AG10803 (cell line): ENCODE measurements at regions not wholly inside any gene's neighbourhood (a gene's known extent, or its start where the extent isn't known, plus 50 kb on each side); places are given as distances from the start of the nearest gene placed in this dataset.

Experiments used
- DNase-seq: peaks from one replicate; pipeline ENCODE4 v3.0.0; 2010; ENCODE audit warnings: low read depth
- H3K4me3 ChIP-seq: 2 replicates; pipeline ENCODE4 v1.5.1; 2011; ENCODE audit warnings: mild to moderate bottlenecking, low read length, control low read depth
- CTCF ChIP-seq: conservative IDR thresholded peaks from 2 replicates; pipeline ENCODE4 v1.5.1; 2011; ENCODE audit warnings: mild to moderate bottlenecking, low read length, control low read depth, inconsistent platforms

- no peak overlapping the region for H3K4me3 ChIP-seq
- no peak for TF ChIP-seq CTCF
- DNase-seq, result no peak
These were observed 446.0 kb upstream of the SPHKAP start for GRCh38 chr2:228627510-228627909.

- no peak overlapping the region for H3K4me3 ChIP-seq
- no peak for TF ChIP-seq CTCF
- no peak for DNase-seq
These were observed 444.0 kb upstream of the SPHKAP start for GRCh38 chr2:228625481-228625880.

GRCh38 chr2:228624733-228625132 is 443.2 kb upstream of the SPHKAP start:
- H3K4me3 ChIP-seq, result no peak overlapping the region
- no peak for TF ChIP-seq CTCF
- no peak for DNase-seq

GRCh38 chr2:228615496-228615895 is 434.0 kb upstream of the SPHKAP start:
- no peak for DNase-seq
- H3K4me3 ChIP-seq, result no peak overlapping the region
- TF ChIP-seq CTCF, result no peak

- DNase-seq, result no peak
- no peak overlapping the region for H3K4me3 ChIP-seq
- no peak for TF ChIP-seq CTCF
These were observed 433.3 kb upstream of the SPHKAP start for GRCh38 chr2:228614741-228615140.

- peak; percentile 75 for DNase-seq
- no peak for TF ChIP-seq CTCF
- no peak overlapping the region for H3K4me3 ChIP-seq
These were observed 431.8 kb upstream of the SPHKAP start for GRCh38 chr2:228613133-228613850.

GRCh38 chr2:228611171-228611570 is 429.7 kb upstream of the SPHKAP start:
- no peak for TF ChIP-seq CTCF
- no peak for DNase-seq
- H3K4me3 ChIP-seq, result no peak overlapping the region
